IMR-90 (cell line): ENCODE measurements at regions not wholly inside any gene's neighbourhood (a gene's known extent, or its start where the extent isn't known, plus 50 kb on each side); places are given as distances from the start of the nearest gene placed in this dataset.
A peak's percentile ranks its signal among the peaks of the same experiment; 100 is the strongest.

Source experiments
- ATAC-seq: fragments of 200-7000 bp; cut with Tn5 transposase; 2 replicates; pipeline ENCODE4 v1.9.1; 2020; ENCODE audit warnings: low read depth, mild to moderate bottlenecking, moderate library complexity
- BruUV-seq: library from RNA; stranded (reverse); fragments of 400-500 nt; replicated peaks from 2 replicates; lab custom pipeline; 2021; lab: Mats Ljungman, UMichigan
- CTCF ChIA-PET: fragments of 300-600 bp; formaldehyde crosslinking; extraction: SDS; loops from one replicate; lab custom pipeline; 2021; ENCODE audit warnings: antibody characterized with exemption; lab: Yijun Ruan, JAX
- POLR2A ChIA-PET: fragments of 300-600 bp; sonication (Branson Sonifier 250); formaldehyde crosslinking; loops from one replicate; lab custom pipeline; 2022; ENCODE audit warnings: antibody characterized with exemption; ENCODE audit not compliant: unreplicated experiment; lab: Charles Lee
- DNase-seq: peaks from one replicate; pipeline ENCODE4 v3.0.0; 2013
- H2AFZ ChIP-seq: replicated peaks from 2 replicates; pipeline ENCODE3; 2013; ENCODE audit warnings: low read length, mild to moderate bottlenecking; ENCODE audit not compliant: poor library complexity
- H2AK5ac ChIP-seq: 2 replicates; pipeline ENCODE4 v1.6.1; 2013; ENCODE audit warnings: low read depth, low read length, inconsistent platforms
- H2AK9ac ChIP-seq: replicated peaks from 2 replicates; pipeline ENCODE3; 2013; ENCODE audit warnings: mild to moderate bottlenecking, low read depth, low read length, moderate library complexity; ENCODE audit not compliant: poor library complexity
- H2BK120ac ChIP-seq: 2 replicates; pipeline ENCODE4 v1.6.1; 2013; ENCODE audit warnings: low read depth, low read length, inconsistent platforms
- H2BK15ac ChIP-seq: 3 replicates; pipeline ENCODE4 v1.6.1; 2013; ENCODE audit warnings: low read depth, low read length, inconsistent platforms
- H2BK20ac ChIP-seq: 2 replicates; pipeline ENCODE4 v1.6.1; 2013; ENCODE audit warnings: low read depth, mild to moderate bottlenecking, inconsistent platforms, low read length, moderate library complexity
- H2BK5ac ChIP-seq: 2 replicates; pipeline ENCODE4 v1.6.1; 2013; ENCODE audit warnings: mild to moderate bottlenecking, low read depth, low read length, inconsistent platforms; ENCODE audit not compliant: poor library complexity, severe bottlenecking
- H3K14ac ChIP-seq: replicated peaks from 2 replicates; pipeline ENCODE4 v1.6.1; 2013; ENCODE audit warnings: low read depth, low read length, inconsistent platforms
- H3K18ac ChIP-seq: 2 replicates; pipeline ENCODE4 v1.6.1; 2013; ENCODE audit warnings: low read depth, low read length, control low read depth
- H3K23ac ChIP-seq: 2 replicates; pipeline ENCODE4 v1.6.1; 2013; ENCODE audit warnings: low read depth, low read length, inconsistent platforms
- H3K27ac ChIP-seq: 2 replicates; pipeline ENCODE4 v1.5.1; 2013; ENCODE audit warnings: mild to moderate bottlenecking, control low read depth, low read length; ENCODE audit not compliant: insufficient read depth
- H3K27me3 ChIP-seq: 2 replicates; pipeline ENCODE4 v1.6.1; 2013; ENCODE audit warnings: low read length; ENCODE audit not compliant: control insufficient read depth, insufficient read depth
- H3K36me3 ChIP-seq: 2 replicates; pipeline ENCODE4 v1.6.1; 2013; ENCODE audit warnings: low read length, mixed read lengths; ENCODE audit not compliant: control insufficient read depth, insufficient read depth
- H3K4ac ChIP-seq: 2 replicates; pipeline ENCODE4 v1.6.1; 2013; ENCODE audit warnings: low read depth, low read length, inconsistent platforms
- H3K4me1 ChIP-seq: 2 replicates; pipeline ENCODE4 v1.6.1; 2013; ENCODE audit warnings: low read length, mixed read lengths; ENCODE audit not compliant: control insufficient read depth, insufficient read depth
- H3K4me2 ChIP-seq: 2 replicates; pipeline ENCODE4 v1.6.1; 2013; ENCODE audit warnings: low read depth, mild to moderate bottlenecking, control low read depth, low read length, moderate library complexity
- H3K4me3 ChIP-seq: 2 replicates; pipeline ENCODE4 v1.5.1; 2013; ENCODE audit warnings: low read depth, mild to moderate bottlenecking, control low read depth, low read length, moderate library complexity; ENCODE audit not compliant: insufficient read depth
- H3K56ac ChIP-seq: 2 replicates; pipeline ENCODE4 v1.6.1; 2013; ENCODE audit warnings: low read length, inconsistent platforms; ENCODE audit not compliant: insufficient read depth; ENCODE audit errors: extremely low read depth
- H3K79me1 ChIP-seq, 2 experiments: 2 replicates each; pipeline ENCODE4 v1.6.1; 2013; ENCODE audit warnings: low read length in 2 of 2, inconsistent platforms in 1 of 2, low read depth in 1 of 2
- H3K9ac ChIP-seq: 2 replicates; pipeline ENCODE4 v1.6.1; 2013; ENCODE audit warnings: low read depth, low read length, control low read depth
- H3K9me1 ChIP-seq: 2 replicates; pipeline ENCODE4 v1.6.1; 2013; ENCODE audit warnings: low read length, inconsistent platforms; ENCODE audit not compliant: insufficient read depth
- H3K9me3 ChIP-seq: 2 replicates; pipeline ENCODE4 v1.6.1; 2013; ENCODE audit warnings: low read length; ENCODE audit not compliant: control insufficient read depth, insufficient read depth
- H4K20me1 ChIP-seq: 2 replicates; pipeline ENCODE4 v1.6.1; 2013; ENCODE audit warnings: low read length, inconsistent platforms; ENCODE audit not compliant: insufficient read depth
- H4K5ac ChIP-seq: 2 replicates; pipeline ENCODE4 v1.6.1; 2013; ENCODE audit warnings: mild to moderate bottlenecking, low read depth, low read length, control low read depth
- H4K8ac ChIP-seq, 2 experiments: 2 replicates each; pipeline ENCODE4 v1.6.1; 2013; ENCODE audit warnings: low read depth in 2 of 2, low read length in 2 of 2, control low read depth in 1 of 2, inconsistent platforms in 1 of 2
- H4K91ac ChIP-seq: 2 replicates; pipeline ENCODE4 v1.6.1; 2013; ENCODE audit warnings: low read depth, low read length, inconsistent platforms; ENCODE audit not compliant: insufficient read depth
- CEBPB ChIP-seq: IDR thresholded peaks from 2 replicates; pipeline ENCODE4 v1.6.1; 2012; ENCODE audit warnings: low read depth, low read length, improper control_type of control experiment
- FOS ChIP-seq: fragments of 150-350 bp; IDR thresholded peaks from 2 replicates; pipeline ENCODE4 v1.6.1; 2016; ENCODE audit warnings: low read depth, low read length
- WGBS, 2 experiments: methylation state at CpG; one replicate each; pipeline versions ENCODE4 v1.1.5 to v1.1.7; 2013; ENCODE audit warnings: missing lambda C conversion rate in 2 of 2; ENCODE audit not compliant: insufficient read length in 1 of 2; ENCODE audit errors: extremely low coverage in 2 of 2; 5-methylcytosine and 5-hydroxymethylcytosine counted together
- dilution Hi-C: fragments of 300-500 bp; cut with HindIII; formaldehyde crosslinking; loops from one replicate; pipeline ENCODE4 v1.14.3; 2018; ENCODE audit warnings: low sequenced_read_pairs; ENCODE audit not compliant: unreplicated experiment
- in situ Hi-C: fragments of 300-500 bp; cut with MboI; formaldehyde crosslinking; loops from 3 replicates; pipeline ENCODE4 v1.14.3; 2019; ENCODE audit warnings: low sequenced_read_pairs, inconsistent platforms, mixed read lengths
- intact Hi-C: fragments of 100-400 bp; cut with micrococcal nuclease; formaldehyde crosslinking; loops from 2 replicates; pipeline ENCODE4 v1.10.0; 2022

GRCh38 chr4:140257461-140258305, 103.7 kb upstream of the MAML3 start:
- H3K9me1 ChIP-seq, result peaks cover 14% of the 10 kb centered on the region
- ChIA-PET POLR2A (interaction anchor here (0.6 kb wide), 1 partner anchor 108 kb away, joined by 14 read pairs; no protein-coding TSS in a partner anchor), CTCF (interaction anchor here (0.5 to 1.2 kb wide), 3 partner anchors 68 to 651 kb away, joined by 3 to 4 read pairs (median 3); no protein-coding TSS in a partner anchor)
- DNase-seq, result peak; percentile 72
- H2BK15ac ChIP-seq, result peak overlapping the region; percentile 96
- H3K4me3 ChIP-seq, result no peak overlapping the region
- dilution Hi-C loops, result no loop called here
- in situ Hi-C loops, result loop anchor here (5.0 to 10.0 kb wide), 2 partner anchors 245 to 523 kb away; no protein-coding TSS in a partner anchor
- H3K14ac ChIP-seq, result peak overlapping the region; percentile 81; the same call in 1 of the 2 replicates
- H3K27me3 ChIP-seq, result no peaks in the 10 kb centered on the region
- H3K9ac ChIP-seq, result 0 out of 2 replicates have a peak overlapping the region, but pooled peaks have one; percentile 12
- peak overlapping the region; percentile 33 for H2AK9ac ChIP-seq
- intact Hi-C loops, result loop anchor here (10.0 kb wide), 1 partner anchor 353 kb away; no protein-coding TSS in a partner anchor
- peak overlapping the region; percentile 84 for H2BK120ac ChIP-seq
- peak; percentile 6; the same call in 1 of the 2 replicates for ATAC-seq
- TF ChIP-seq FOS (no peak), CEBPB (peak; percentile 22; the same call in 1 of the 2 replicates)
- peak overlapping the region; percentile 84 for H3K4ac ChIP-seq
- H3K18ac ChIP-seq, result peak overlapping the region; percentile 81
- H4K5ac ChIP-seq, result peak overlapping the region; percentile 66
- peak overlapping the region; percentile 90 for H2BK5ac ChIP-seq
- H3K79me1 ChIP-seq, result 0 out of 4 replicates have a peak, but pooled peaks cover 0 to 4% of the 10 kb centered on the region in 2 experiments
- H3K23ac ChIP-seq, result peak overlapping the region; percentile 80; the same call in 1 of the 2 replicates
- H3K4me2 ChIP-seq, result peak overlapping the region; percentile 64
- H3K27ac ChIP-seq, result peak overlapping the region; percentile 38; the same call in 1 of the 2 replicates
- TSS peak; percentile 37 for BruUV-seq
- H2BK20ac ChIP-seq, result peak overlapping the region; percentile 93
- H2AFZ ChIP-seq, result peak overlapping the region; percentile 59
- peak overlapping the region; percentile 78 for H4K91ac ChIP-seq
- no peaks in the 10 kb centered on the region for H4K20me1 ChIP-seq
- peak overlapping the region; percentile 91 for H2AK5ac ChIP-seq
- peaks cover 19% of the 10 kb centered on the region for H3K4me1 ChIP-seq
- H3K9me3 ChIP-seq, result no peaks in the 10 kb centered on the region
- H3K56ac ChIP-seq, result peak overlapping the region; percentile 31
- peak overlapping the region in 1 of 2 experiments; percentile 73 for H4K8ac ChIP-seq
- no peaks in the 10 kb centered on the region for H3K36me3 ChIP-seq
- WGBS, 2 experiments, result 72% methylated on average over 2 of the region's 10 CpGs; no CpG with 5 or more reads in 1 of the 2 experiments
